ENCODE measurements at regions not wholly inside any gene's neighbourhood (a gene's known extent, or its start where the extent isn't known, plus 50 kb on each side); places are given as distances from the start of the nearest gene placed in this dataset.

DNA sequence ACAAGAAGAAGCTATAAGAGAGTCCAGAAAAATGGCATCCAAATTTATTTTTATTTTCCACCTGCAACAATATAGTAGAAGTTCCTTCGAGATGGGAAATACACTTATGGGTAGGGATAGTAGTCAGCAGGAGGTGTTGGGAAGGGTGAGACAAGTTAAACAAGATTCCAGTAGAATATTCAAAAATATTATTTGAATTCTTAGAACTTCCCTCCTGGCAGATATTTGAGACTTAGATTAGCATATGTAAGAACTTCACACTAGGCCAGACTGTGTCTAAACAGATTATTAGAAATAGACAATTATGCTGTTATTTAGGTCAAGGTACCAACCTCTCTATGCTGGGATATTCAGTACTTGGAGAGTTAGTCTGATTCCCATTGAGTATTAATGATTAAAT, 108.7 kb downstream of the PLK2 start:
- Histone ChIP-seq H3K4me1 (no peaks in the 10 kb centered on the region), H3K27me3 (ENCODE audit: low read depth) (no peaks in the 10 kb centered on the region), H3K9me3 (no peaks in the 10 kb centered on the region), H3K36me3 (no peaks in the 10 kb centered on the region), H3K27ac (no peak overlapping the region), H3K4me3 (no peak overlapping the region)
- intact Hi-C loops (cut with DNase I): no loop called here
- TF ChIP-seq, protein P1, sequence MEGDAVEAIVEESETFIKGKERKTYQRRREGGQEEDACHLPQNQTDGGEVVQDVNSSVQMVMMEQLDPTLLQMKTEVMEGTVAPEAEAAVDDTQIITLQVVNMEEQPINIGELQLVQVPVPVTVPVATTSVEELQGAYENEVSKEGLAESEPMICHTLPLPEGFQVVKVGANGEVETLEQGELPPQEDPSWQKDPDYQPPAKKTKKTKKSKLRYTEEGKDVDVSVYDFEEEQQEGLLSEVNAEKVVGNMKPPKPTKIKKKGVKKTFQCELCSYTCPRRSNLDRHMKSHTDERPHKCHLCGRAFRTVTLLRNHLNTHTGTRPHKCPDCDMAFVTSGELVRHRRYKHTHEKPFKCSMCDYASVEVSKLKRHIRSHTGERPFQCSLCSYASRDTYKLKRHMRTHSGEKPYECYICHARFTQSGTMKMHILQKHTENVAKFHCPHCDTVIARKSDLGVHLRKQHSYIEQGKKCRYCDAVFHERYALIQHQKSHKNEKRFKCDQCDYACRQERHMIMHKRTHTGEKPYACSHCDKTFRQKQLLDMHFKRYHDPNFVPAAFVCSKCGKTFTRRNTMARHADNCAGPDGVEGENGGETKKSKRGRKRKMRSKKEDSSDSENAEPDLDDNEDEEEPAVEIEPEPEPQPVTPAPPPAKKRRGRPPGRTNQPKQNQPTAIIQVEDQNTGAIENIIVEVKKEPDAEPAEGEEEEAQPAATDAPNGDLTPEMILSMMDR (IDR thresholded peaks at IDR 0.05): no peak
- ATAC-seq (no peak), DNase-seq (no peak)

DNA sequence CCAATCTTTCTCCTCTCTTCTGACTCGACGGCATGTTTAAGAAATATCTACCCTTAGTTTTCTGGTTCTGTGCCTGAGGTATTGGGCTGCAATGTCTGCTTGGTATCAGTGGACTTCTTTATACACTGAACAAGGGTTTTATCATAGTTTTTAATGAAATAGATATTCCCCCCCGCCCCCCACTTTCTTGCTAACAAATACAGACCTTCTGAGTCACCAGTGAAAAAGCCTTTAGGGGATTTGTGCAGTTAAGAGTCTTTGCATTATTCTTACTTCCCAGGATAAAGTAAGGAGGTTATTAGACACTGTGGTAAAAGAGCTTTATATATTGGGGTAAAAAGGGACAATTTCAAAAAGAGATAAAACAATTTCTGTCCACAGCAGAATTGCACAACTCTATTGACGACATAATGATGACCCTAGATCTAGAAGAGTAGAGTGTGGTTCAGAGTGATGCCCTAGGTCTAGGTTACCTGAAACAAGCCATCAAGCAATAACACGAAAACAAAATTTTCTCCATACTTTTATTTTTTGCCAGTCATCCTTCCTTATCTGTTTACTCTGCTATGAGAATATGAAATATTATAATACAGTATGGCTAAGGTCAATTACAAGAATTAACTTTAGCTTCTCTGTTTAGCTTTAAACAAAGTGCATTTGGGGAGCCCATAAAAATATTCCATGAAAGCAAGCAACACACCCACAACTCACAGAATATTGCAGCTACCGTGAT, 110.7 kb downstream of the PLK2 start:
- Histone ChIP-seq H3K27ac (no peak overlapping the region), H3K36me3 (no peaks in the 10 kb centered on the region), H3K9me3 (no peaks in the 10 kb centered on the region), H3K4me3 (no peak overlapping the region), H3K27me3 (ENCODE audit: low read depth) (no peaks in the 10 kb centered on the region), H3K4me1 (no peaks in the 10 kb centered on the region)
- intact Hi-C loops (cut with DNase I): no loop called here
- DNase-seq: no peak
- ATAC-seq: no peak
- TF ChIP-seq, protein P1 (IDR thresholded peaks at IDR 0.05): no peak

DNA sequence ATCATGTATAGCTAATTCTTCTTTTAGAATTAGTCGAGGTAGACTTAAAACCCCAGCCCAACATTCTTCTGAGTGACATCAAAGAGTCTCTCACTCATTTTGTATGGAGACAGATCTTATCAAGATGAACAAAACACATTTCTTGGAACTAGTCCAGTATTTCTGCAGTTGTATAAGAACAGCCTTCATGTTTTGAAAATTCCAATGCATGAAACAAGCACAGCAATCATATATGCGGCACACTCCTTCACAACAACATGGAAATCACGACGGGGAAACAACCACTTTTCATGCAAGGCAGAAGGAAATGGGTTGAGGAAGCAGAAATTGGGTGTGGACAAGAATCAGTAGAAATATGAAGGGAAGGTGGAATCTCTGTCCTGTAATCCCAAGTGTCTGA, 113.8 kb downstream of the PLK2 start:
- ATAC-seq (no peak), DNase-seq (no peak)
- Histone ChIP-seq H3K36me3 (no peaks in the 10 kb centered on the region), H3K9me3 (no peaks in the 10 kb centered on the region), H3K4me3 (no peak overlapping the region), H3K27ac (no peak overlapping the region), H3K4me1 (no peaks in the 10 kb centered on the region), H3K27me3 (ENCODE audit: low read depth) (no peaks in the 10 kb centered on the region)
- TF ChIP-seq, protein P1 (IDR thresholded peaks at IDR 0.05): no peak
- intact Hi-C loops (cut with DNase I): no loop called here

DNA sequence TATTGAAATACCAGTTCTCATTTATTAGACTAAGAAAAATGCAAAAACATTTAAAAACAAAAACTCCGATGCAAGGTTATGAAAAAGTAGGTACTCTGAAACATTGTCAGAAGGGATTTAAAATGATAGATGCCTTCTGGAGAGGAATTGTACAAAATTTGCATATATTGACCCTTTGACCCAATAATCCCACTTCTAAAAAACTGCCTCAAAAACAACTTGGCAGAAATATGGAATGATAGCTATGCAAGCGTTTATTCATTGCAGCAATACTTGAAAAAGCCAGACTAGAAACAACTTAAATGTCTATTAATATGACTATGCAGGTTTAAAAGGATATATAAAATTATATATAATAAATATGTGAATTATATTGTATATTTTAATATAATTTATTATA, 118.4 kb downstream of the PLK2 start:
- H3K9me3 ChIP-seq: no peaks in the 10 kb centered on the region

DNA sequence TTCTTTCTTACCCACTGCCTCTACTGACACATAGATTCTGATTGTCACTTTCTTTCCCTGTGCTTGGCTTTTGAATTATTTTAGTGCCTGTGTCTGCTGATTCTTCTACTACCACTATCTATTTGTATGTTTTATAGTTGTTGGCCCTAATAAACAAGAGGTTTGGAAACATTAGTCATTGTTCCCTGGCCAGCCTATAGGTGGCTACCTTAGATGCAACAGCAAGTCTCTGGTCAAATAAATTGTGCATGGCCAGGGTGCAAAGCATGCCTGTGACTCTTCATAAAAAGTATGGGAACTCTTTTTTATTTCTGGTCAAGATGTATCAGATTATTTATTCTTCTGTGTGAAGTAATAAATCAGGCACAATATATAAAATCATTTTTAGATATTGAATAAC, 124.4 kb downstream of the PLK2 start:
- intact Hi-C loops (cut with DNase I): no loop called here

More for the DNA sequence above, 118.4 kb downstream of the PLK2 start:
- Histone ChIP-seq H3K36me3 (no peaks in the 10 kb centered on the region), H3K4me1 (no peaks in the 10 kb centered on the region), H3K27ac (no peak overlapping the region), H3K4me3 (no peak overlapping the region), H3K27me3 (ENCODE audit: low read depth) (no peaks in the 10 kb centered on the region)
- TF ChIP-seq, protein P1 (IDR thresholded peaks at IDR 0.05): no peak
- intact Hi-C loops (cut with DNase I): no loop called here
- DNase-seq: no peak
- no peak for ATAC-seq

More for the DNA sequence above, 124.4 kb downstream of the PLK2 start:
- H3K27ac ChIP-seq: no peak overlapping the region
- ATAC-seq (no peak), DNase-seq (no peak)
- TF ChIP-seq, protein P1 (IDR thresholded peaks at IDR 0.05): no peak
- H3K4me1 ChIP-seq: no peaks in the 10 kb centered on the region
- no peaks in the 10 kb centered on the region for H3K9me3 ChIP-seq
- H3K36me3 ChIP-seq: no peaks in the 10 kb centered on the region
- H3K4me3 ChIP-seq: no peak overlapping the region
- H3K27me3 ChIP-seq (ENCODE audit: low read depth): no peaks in the 10 kb centered on the region

Measured in lower lobe of right lung (tissue), 2 donors.